ENCODE measurements at regions not wholly inside any gene's neighbourhood (a gene's known extent, or its start where the extent isn't known, plus 50 kb on each side); places are given as distances from the start of the nearest gene placed in this dataset.

DNA sequence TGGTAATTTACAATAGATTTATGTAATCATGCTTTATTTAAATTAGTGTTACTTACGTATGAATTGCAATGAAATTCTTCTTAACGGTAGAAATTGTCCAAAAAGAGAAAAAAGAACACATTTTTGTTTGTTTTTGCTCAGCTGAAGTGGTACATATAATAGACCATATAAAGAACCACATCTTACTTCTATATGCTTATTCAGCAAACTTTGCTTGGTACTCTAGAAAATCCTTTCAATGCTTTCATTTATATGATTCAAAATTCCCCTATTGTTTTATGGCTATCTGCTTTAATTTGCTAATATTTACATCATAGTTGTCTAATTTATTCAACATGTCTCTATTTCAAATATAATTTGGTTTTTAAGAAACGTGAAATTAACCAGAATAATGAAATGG, 903.2 kb downstream of the ANKRD7 start:
- Histone ChIP-seq H4K20me1 (replicated peaks; ENCODE audit: insufficient read depth) (no peaks in the 10 kb centered on the region), H3K4me1 (ENCODE audit: insufficient read depth) (peaks cover 21% of the 10 kb centered on the region), H3K4me2 (no peak overlapping the region), H3K36me3 (ENCODE audit: insufficient read depth) (no peaks in the 10 kb centered on the region), H3K27ac (ENCODE audit: low read depth) (no peak overlapping the region), H3K27me3 (ENCODE audit: insufficient read depth) (no peaks in the 10 kb centered on the region), H3K4me3 (no peak overlapping the region), H3F3A (replicated peaks; ENCODE audit: low read depth) (no peaks in the 10 kb centered on the region), H3K9me2 (ENCODE audit: insufficient read depth) (no peaks in the 10 kb centered on the region), H2AFZ (no peak overlapping the region), H3K79me2 (replicated peaks; ENCODE audit: insufficient read depth) (no peaks in the 10 kb centered on the region)
- Mint-ChIP-seq H3K4me1 (peaks cover 22% of the 10 kb centered on the region), H3K9me3 (no peaks in the 10 kb centered on the region), H3K27ac (no peak overlapping the region), H3K4me3 (no peak overlapping the region), H3K27me3 (ENCODE audit: insufficient read depth, low read depth, poor library complexity) (no peaks in the 10 kb centered on the region), H3K36me3 (ENCODE audit: low read depth) (peaks cover 9% of the 10 kb centered on the region; the same call in 2 of the 3 replicates)
- DNase-seq (ENCODE audit: low spot score): no peak
- TF ChIP-seq NANOG (IDR thresholded peaks at IDR 0.05; ENCODE audit: borderline replicate concordance) (no peak), ZNF462 (CRISPR knock-in tag; IDR thresholded peaks at IDR 0.05) (no peak)
- TF ChIP-seq, protein P1, sequence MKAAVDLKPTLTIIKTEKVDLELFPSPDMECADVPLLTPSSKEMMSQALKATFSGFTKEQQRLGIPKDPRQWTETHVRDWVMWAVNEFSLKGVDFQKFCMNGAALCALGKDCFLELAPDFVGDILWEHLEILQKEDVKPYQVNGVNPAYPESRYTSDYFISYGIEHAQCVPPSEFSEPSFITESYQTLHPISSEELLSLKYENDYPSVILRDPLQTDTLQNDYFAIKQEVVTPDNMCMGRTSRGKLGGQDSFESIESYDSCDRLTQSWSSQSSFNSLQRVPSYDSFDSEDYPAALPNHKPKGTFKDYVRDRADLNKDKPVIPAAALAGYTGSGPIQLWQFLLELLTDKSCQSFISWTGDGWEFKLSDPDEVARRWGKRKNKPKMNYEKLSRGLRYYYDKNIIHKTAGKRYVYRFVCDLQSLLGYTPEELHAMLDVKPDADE (IDR thresholded peaks at IDR 0.05): no peak
- no peak for ATAC-seq

DNA sequence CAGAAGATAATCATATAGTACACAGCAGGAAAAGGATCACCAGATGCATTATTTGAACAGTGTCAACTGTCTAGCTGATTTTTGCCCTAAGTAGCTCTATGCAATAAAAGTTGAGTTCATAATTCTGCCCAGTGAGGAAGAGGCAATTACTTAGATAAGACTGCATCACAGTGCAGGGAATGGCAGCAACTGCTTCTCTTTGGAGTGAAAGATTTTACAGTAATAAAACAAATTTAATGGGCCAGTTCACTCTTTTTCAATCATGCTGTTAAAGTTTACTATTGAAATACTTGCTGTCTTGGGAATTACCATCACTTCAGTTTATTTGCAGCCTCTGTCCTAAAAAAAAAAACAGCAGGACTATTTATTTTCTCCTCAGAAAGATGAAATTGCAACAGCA, 907.9 kb downstream of the ANKRD7 start:
- Mint-ChIP-seq H3K9me3 (peaks cover 3% of the 10 kb centered on the region; the same call in 2 of the 3 replicates), H3K4me1 (no peaks in the 10 kb centered on the region; the same call in 2 of the 3 replicates), H3K27me3 (ENCODE audit: insufficient read depth, low read depth, poor library complexity) (no peaks in the 10 kb centered on the region), H3K4me3 (no peak overlapping the region), H3K36me3 (ENCODE audit: low read depth) (no peaks in the 10 kb centered on the region; the same call in 2 of the 3 replicates), H3K27ac (no peak overlapping the region)
- no peaks in the 10 kb centered on the region for H4K20me1 ChIP-seq (replicated peaks; ENCODE audit: insufficient read depth)
- no peaks in the 10 kb centered on the region for H3K36me3 ChIP-seq (ENCODE audit: insufficient read depth)
- H2AFZ ChIP-seq: peak overlapping the region; percentile 58; the same call in 1 of the 2 replicates
- no peak overlapping the region for H3K27ac ChIP-seq (ENCODE audit: low read depth)
- no peak overlapping the region for H3K4me3 ChIP-seq
- H3K4me1 ChIP-seq (ENCODE audit: insufficient read depth): no peaks in the 10 kb centered on the region
- no peaks in the 10 kb centered on the region for H3F3A ChIP-seq (replicated peaks; ENCODE audit: low read depth)
- H3K4me2 ChIP-seq: no peak overlapping the region
- H3K9me2 ChIP-seq (ENCODE audit: insufficient read depth): no peaks in the 10 kb centered on the region
- TF ChIP-seq EZH2 (IDR thresholded peaks at IDR 0.05; ENCODE audit: low read depth, unreplicated experiment) (no peak), POLR2AphosphoS5 (IDR thresholded peaks at IDR 0.05; ENCODE audit: low read depth) (no peak)
- DNase-seq (ENCODE audit: low spot score) (no peak), ATAC-seq (no peak)
- H3K79me2 ChIP-seq (replicated peaks; ENCODE audit: insufficient read depth): no peaks in the 10 kb centered on the region
- H3K27me3 ChIP-seq (ENCODE audit: insufficient read depth): no peaks in the 10 kb centered on the region

Measured in GM23338 (cell line).